ENCODE measurements at regions not wholly inside any gene's neighbourhood (a gene's known extent, or its start where the extent isn't known, plus 50 kb on each side); places are given as distances from the start of the nearest gene placed in this dataset.

DNA sequence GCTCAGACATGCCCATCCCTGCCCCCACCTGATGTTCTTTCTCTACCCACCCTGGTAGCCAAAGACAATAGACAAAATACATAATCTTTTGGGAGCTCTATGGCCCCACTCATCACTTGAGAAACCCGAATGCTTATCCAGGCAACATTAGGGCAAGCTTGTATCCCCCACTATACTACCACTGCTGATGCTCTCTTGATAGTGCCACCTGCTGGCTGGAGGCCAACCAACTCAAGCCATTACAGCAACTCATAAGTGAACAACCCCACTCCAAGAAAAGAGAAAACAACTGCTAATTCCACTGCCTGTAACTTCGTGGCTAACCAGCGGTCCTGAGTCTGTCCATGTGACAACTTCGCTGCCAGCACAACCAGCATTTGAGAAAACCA is 342.5 kb upstream of the TGFBR2 start:
- no peak for DNase-seq (ENCODE audit: low read depth)

- no peak for DNase-seq (ENCODE audit: low read depth)
Measured at GRCh38 chr3:30266524-30266923, 339.9 kb upstream of the TGFBR2 start.

- DNase-seq (ENCODE audit: low read depth) = no peak
Measured at GRCh38 chr3:30268288-30268687, 338.1 kb upstream of the TGFBR2 start.

DNA sequence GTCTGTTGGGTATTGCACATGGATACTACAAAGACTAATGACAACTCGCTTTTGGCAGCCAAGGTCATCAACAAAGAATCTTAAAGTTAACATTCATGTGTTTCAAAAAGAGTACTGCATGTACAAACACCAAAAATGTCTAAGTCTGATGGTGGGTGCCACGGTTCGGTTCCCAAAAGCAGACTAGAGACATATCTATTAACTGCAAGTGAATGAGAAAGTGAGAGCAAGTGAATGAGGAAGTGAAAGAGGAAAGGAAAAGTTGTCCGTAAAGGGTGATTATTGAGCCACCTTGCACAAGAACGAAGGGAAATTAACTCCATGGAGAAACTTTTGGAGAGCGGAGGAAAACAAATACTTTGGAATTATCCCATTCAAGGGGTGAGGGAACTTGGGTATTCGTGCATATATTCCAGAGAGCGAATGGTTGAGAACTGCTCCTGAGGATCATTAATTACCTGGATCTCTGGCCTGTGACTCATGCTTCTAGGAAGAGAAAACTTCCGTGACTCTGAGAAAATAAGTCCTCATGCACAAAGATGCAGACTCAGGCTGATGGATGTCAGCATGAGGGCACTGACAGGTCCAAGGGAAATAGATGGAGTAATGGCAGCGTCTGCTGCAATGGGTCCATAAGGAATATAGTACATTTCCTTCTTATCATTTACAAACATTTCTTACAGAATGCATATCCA is 336.5 kb upstream of the TGFBR2 start:
- no peak for DNase-seq (ENCODE audit: low read depth)

DNA sequence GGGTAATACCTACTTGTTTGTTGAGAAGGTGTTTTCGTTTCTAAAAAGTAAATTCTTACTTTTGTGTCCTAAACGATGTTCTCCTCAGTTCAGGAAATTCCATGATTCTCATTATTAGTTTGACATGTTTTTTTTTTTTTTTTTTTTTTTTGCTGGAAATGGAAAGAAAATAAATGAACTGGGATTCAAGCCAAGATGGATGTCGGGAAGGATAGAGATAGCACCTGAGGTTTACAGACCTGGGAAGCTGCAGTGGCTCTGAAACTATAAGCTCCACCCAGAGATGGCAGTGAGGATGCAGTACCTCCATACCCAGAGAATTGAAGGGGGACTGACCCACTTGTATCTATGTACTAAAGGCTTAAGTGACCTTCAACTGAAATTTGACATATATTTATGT is 334.6 kb upstream of the TGFBR2 start:
- DNase-seq (ENCODE audit: low read depth) = no peak

DNA sequence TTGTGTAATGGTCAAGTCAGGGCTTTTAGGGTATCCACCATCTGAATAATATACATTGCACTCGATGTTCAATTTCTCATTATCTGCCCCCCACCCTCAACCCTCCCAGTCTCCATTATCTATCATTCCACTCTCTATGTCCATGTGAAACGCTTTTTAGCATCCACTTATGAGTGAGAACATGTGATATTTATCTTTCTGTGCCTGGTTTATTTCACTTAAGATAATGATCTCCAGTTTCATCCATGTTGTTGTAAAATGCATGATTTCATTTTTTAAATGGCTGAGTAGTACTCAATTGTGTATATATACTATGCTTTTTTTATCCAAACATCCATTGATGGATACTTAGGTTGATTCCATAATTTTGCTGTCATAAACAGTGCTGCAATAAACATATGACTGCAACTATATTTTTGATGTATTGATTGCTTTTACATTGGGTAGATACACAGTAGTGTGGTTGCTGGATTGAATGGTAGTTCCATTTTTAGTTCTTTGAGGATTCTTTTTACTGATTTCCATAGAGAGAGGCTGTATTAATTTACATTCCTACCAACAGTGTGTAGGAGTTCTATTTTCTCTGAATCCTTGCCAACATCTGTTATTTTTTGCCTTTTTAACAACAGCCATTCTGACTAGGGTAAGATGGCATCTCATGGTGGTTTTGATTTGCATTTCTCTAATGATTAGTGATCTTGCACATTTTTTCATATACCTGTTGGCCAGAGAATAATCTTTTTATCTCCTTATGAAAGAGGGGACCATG is 332.9 kb upstream of the TGFBR2 start:
- DNase-seq (ENCODE audit: low read depth) = no peak

DNA sequence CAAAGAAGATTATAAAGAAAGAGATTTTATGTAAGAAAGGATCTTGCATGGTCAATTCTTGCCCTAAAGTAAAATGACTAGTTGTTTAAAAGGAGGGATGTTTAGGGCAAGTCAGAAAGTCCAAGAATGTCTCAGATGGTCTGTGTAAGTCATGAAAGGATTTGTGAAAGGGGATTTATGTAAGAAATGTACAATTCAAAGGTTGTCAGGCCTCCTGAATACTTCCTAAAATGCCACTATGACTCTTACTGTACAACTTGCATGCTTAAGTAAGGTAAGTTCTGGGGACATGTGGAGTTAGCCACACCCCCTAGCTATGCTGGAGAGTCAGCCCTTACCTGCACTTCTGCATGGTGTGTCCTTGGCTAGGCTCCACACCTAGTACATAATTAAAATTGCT is 328.9 kb upstream of the TGFBR2 start:
- DNase-seq (ENCODE audit: low read depth) = no peak

DNA sequence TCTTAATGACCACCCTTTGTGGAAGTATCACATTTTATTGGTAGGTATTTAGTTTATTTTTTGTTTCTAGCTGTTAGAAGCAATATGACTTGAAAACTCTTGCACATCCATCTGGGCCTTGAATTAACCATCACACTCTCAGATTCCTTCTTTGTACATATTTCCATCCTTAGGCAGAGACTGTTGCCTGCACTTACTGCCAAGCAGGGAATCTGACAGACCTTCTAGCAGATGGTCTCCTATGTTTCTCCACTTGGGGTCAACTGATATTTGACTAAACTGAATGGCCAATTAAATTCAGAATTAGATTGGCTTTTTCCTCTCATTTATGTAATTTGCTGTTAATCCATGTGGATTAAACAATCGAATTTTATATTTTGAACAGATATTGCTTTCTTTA is 324.9 kb upstream of the TGFBR2 start:
- no peak for DNase-seq (ENCODE audit: low read depth)

- no peak for DNase-seq (ENCODE audit: low read depth)
Measured at GRCh38 chr3:30282154-30282696, 324.2 kb upstream of the TGFBR2 start.

DNA sequence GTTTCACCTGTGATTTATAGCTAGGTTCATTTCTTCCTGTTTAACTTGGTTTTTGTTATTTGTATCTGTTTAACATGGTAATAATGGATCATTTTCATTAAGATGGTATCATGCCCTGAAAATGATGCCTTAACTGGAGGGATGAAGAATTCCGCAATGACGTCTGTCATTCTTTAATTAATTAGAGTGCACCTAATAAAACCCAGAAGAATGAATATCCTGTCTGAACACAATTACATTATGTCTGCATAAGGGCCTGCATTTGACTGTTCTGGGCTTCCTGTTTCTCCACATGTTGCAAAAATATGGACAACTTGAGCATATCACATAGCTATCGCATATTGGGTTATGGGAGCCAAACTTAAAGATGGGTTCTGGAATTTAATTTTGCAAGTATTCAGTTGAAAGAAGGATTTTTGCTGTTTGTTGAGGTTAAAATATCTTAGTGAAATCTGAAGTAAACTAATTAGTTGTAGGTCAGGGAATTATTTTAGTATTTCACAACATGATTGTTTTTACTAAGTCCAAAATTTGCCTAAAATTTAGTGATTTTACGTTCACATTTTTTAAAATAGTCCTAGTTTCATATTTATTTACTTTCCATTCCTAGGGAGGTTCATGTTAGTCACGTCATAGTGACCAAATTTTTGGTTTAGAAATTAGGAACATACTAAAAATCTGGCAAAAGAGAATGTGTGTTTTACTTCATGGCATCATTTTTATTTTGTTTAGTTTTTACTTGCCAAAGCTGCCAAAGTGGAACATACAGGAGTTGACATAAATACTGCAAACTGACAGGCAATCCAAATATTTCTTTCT is 321.0 kb upstream of the TGFBR2 start:
- DNase-seq (ENCODE audit: low read depth) = no peak

- no peak for DNase-seq (ENCODE audit: low read depth)
Measured at GRCh38 chr3:30286007-30286669, 320.3 kb upstream of the TGFBR2 start.

DNA sequence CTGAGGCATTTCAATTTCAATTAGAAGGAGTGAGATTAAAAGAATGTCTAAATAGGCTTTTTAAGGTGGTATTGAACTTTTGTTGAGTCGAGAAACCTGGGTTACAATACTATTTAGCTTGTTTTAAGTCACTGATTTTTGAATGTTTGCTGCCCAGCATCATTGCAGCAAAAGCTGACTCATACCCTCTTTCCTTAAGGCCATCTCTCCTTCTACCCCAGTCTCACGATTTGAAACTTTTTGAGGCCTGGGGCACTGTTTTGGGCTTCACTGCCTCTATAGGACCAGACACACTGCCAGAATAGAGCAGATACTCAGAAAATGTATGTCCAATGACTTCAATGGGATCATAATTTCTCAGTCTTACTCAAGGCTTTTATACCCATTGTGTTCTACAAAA is 319.6 kb upstream of the TGFBR2 start:
- DNase-seq (ENCODE audit: low read depth) = no peak

DNA sequence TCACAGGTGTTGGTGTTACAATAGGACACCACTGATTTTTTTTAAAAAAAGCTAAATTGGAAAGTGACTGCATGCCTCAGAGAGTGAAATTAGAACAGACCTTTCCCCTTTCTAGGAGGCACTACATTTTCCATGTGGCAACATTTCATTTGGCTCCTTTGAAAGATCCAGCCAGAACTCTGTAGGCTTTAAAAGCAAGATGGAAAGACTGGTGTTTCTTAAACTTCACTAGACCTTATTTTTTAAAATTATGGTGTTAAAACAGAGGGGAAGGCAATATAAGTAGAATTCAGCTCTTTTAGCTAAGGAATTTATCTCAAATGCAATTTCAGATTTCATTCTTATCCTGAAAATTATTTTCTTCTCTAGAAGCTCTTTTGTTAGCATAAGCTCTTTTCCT is 317.6 kb upstream of the TGFBR2 start:
- no peak for DNase-seq (ENCODE audit: low read depth)

DNA sequence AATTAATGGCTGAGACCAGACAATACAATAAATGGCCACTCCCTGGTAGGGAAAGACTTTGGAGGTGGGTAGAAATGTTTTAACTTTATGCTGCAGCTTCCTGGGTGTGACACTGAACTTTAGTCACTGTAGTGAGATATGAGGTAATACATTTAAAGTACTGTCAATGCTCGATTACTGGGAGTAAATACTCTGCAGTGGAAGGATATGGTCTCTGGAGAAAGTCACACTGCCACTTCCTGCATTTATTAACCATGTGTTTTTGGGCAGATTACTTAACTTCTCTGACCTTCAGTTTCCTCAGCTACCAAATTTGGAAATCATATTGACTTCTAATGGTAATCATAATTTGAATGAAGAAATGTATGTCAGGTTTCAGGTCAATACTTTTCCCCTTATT is 317.1 kb upstream of the TGFBR2 start:
- no peak for DNase-seq (ENCODE audit: low read depth)

GRCh38 chr3:30289766-30290165 is 316.6 kb upstream of the TGFBR2 start:
- no peak for DNase-seq (ENCODE audit: low read depth)

GRCh38 chr3:30290479-30290878 is 315.9 kb upstream of the TGFBR2 start:
- DNase-seq (ENCODE audit: low read depth) = no peak

GRCh38 chr3:30292192-30292893 is 314.1 kb upstream of the TGFBR2 start:
- no peak for DNase-seq (ENCODE audit: low read depth)

GRCh38 chr3:30293621-30294240 is 312.7 kb upstream of the TGFBR2 start:
- DNase-seq (ENCODE audit: low read depth) = no peak

GRCh38 chr3:30294241-30294667 is 312.1 kb upstream of the TGFBR2 start:
- DNase-seq (ENCODE audit: low read depth) = no peak

DNA sequence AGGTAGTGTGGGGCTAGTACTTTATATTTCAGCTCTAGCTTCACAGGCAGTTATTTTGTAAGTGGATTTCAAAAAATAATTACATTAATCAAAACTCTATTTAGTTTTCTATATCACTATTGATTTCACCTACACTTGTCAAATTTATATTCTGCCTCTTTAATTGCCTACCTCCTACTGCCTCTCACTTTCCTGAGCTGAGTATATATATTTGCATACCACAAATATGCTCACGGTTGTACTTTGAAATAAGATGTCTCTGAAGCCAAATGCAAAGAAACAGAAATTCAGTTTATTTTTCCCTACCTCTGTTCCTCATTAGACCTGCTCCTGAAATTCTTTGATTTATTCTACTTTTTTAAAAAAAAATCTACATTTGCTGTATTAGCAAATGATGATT is 309.3 kb upstream of the TGFBR2 start:
- DNase-seq (ENCODE audit: low read depth) = no peak
